GM21528 (cell line): ENCODE measurements at regions not wholly inside any gene's neighbourhood (a gene's known extent, or its start where the extent isn't known, plus 50 kb on each side); places are given as distances from the start of the nearest gene placed in this dataset.
"Not testable (repeated sequence)": the region's sequence is repeated elsewhere in the genome, so short reads cannot be mapped to it uniquely, and the experiment has no call there.

Experiments
- ATAC-seq: cut with Tn5 transposase; IDR thresholded peaks from one replicate; pipeline ENCODE4 v1.9.1; 2021; ENCODE audit warnings: mild to moderate bottlenecking, moderate library complexity; ENCODE audit not compliant: unreplicated experiment, low FRiP score

GRCh38 chr6:92341201-92341600, 1078.2 kb downstream of the EPHA7 start:
- ATAC-seq, result no peak

GRCh38 chr6:92339936-92340640, 1079.3 kb downstream of the EPHA7 start:
- no peak for ATAC-seq

- no peak for ATAC-seq
Observed at GRCh38 chr6:92337571-92337970, 1081.8 kb downstream of the EPHA7 start.

- no peak for ATAC-seq
Observed at GRCh38 chr6:92329208-92329847, 1090.0 kb downstream of the EPHA7 start.

- ATAC-seq, result no peak
Observed at GRCh38 chr6:92315312-92315711, 1104.0 kb downstream of the EPHA7 start.

- ATAC-seq, result no peak
Observed at GRCh38 chr6:92297101-92297500, 1122.3 kb downstream of the EPHA7 start.

GRCh38 chr6:92292067-92292466, 1127.3 kb downstream of the EPHA7 start:
- no peak for ATAC-seq

GRCh38 chr6:92289831-92290230, 1129.5 kb downstream of the EPHA7 start:
- no peak for ATAC-seq

GRCh38 chr6:92281571-92282076, 1137.7 kb downstream of the EPHA7 start:
- no peak for ATAC-seq

GRCh38 chr6:92275150-92275549, 1144.2 kb downstream of the EPHA7 start:
- ATAC-seq, result no peak

- no peak for ATAC-seq
Observed at GRCh38 chr6:92274588-92274987, 1144.8 kb downstream of the EPHA7 start.

GRCh38 chr6:92273694-92274093, 1145.7 kb downstream of the EPHA7 start:
- ATAC-seq, result no peak

- ATAC-seq, result no peak
Observed at GRCh38 chr6:92271091-92271490, 1148.3 kb downstream of the EPHA7 start.

GRCh38 chr6:92270365-92270764, 1149.0 kb downstream of the EPHA7 start:
- no peak for ATAC-seq

- ATAC-seq, result no peak
Observed at GRCh38 chr6:92267335-92267734, 1152.0 kb downstream of the EPHA7 start.

GRCh38 chr6:92263864-92264263, 1155.5 kb downstream of the EPHA7 start:
- no peak for ATAC-seq

GRCh38 chr6:92259171-92259570, 1160.2 kb downstream of the EPHA7 start:
- ATAC-seq, result no peak

GRCh38 chr6:92243315-92243714, 1176.0 kb downstream of the EPHA7 start:
- no peak for ATAC-seq

GRCh38 chr6:92231171-92231701, 1188.1 kb downstream of the EPHA7 start:
- ATAC-seq, result no peak

- ATAC-seq, result not testable (repeated sequence)
Observed at GRCh38 chr6:92219987-92220386, 1199.4 kb downstream of the EPHA7 start.

GRCh38 chr6:92216717-92217116, 1202.6 kb downstream of the EPHA7 start:
- no peak for ATAC-seq

GRCh38 chr6:92201618-92202017, 1217.7 kb downstream of the EPHA7 start:
- ATAC-seq, result no peak
